ENCODE measurements at regions not wholly inside any gene's neighbourhood (a gene's known extent, or its start where the extent isn't known, plus 50 kb on each side); places are given as distances from the start of the nearest gene placed in this dataset.

- Histone ChIP-seq H3K79me2 (ENCODE audit: control insufficient read depth, insufficient read depth, low read length) (no peaks in the 10 kb centered on the region), H3K9ac (ENCODE audit: control insufficient read depth, insufficient read depth, low read length) (no peak overlapping the region), H3K4me3 (no peak overlapping the region), H3K27ac (ENCODE audit: control insufficient read depth, insufficient read depth) (no peak overlapping the region), H3K27me3 (replicated peaks in 1 of 2; ENCODE audit: control insufficient read depth in 2 of 2, insufficient read depth in 2 of 2, low read length in 1 of 2) (no peaks in the 10 kb centered on the region), H3K9me3 (replicated peaks; ENCODE audit: control insufficient read depth, insufficient read depth, low read length) (no peaks in the 10 kb centered on the region), H3K36me3 (ENCODE audit: control insufficient read depth in 2 of 2, insufficient read depth in 2 of 2, low read length in 1 of 2) (no peaks in the 10 kb centered on the region), H2AFZ (ENCODE audit: control insufficient read depth, low read depth, low read length) (no peak overlapping the region), H4K20me1 (ENCODE audit: control insufficient read depth, insufficient read depth) (no peaks in the 10 kb centered on the region), H3K4me1 (ENCODE audit: control insufficient read depth, insufficient read depth, low read length) (no peaks in the 10 kb centered on the region), H3K4me2 (ENCODE audit: control insufficient read depth, insufficient read depth) (no peak overlapping the region)
- DNase-seq (ENCODE audit: low read depth, low spot score) (no peak), ATAC-seq (no peak), FAIRE-seq (no peak)
- CTCF ChIA-PET: no interaction called here
- 52% methylated on average over 2 of the region's 2 CpGs for WGBS (ENCODE audit: insufficient coverage, insufficient replicate concordance, low lambda C conversion rate, missing lambda C conversion rate)
- RAD21 ChIA-PET (ENCODE audit: unreplicated experiment): no interaction called here
- BruUV-seq (replicated peaks): no TSS peak
- intact Hi-C loops (cut with micrococcal nuclease; ENCODE audit: unreplicated experiment) (no loop called here), in situ Hi-C loops (cut with MboI) (no loop called here)
- SMC1A ChIA-PET (ENCODE audit: uncharacterized antibody, unreplicated experiment): no interaction called here
- TF ChIP-seq, protein P1, sequence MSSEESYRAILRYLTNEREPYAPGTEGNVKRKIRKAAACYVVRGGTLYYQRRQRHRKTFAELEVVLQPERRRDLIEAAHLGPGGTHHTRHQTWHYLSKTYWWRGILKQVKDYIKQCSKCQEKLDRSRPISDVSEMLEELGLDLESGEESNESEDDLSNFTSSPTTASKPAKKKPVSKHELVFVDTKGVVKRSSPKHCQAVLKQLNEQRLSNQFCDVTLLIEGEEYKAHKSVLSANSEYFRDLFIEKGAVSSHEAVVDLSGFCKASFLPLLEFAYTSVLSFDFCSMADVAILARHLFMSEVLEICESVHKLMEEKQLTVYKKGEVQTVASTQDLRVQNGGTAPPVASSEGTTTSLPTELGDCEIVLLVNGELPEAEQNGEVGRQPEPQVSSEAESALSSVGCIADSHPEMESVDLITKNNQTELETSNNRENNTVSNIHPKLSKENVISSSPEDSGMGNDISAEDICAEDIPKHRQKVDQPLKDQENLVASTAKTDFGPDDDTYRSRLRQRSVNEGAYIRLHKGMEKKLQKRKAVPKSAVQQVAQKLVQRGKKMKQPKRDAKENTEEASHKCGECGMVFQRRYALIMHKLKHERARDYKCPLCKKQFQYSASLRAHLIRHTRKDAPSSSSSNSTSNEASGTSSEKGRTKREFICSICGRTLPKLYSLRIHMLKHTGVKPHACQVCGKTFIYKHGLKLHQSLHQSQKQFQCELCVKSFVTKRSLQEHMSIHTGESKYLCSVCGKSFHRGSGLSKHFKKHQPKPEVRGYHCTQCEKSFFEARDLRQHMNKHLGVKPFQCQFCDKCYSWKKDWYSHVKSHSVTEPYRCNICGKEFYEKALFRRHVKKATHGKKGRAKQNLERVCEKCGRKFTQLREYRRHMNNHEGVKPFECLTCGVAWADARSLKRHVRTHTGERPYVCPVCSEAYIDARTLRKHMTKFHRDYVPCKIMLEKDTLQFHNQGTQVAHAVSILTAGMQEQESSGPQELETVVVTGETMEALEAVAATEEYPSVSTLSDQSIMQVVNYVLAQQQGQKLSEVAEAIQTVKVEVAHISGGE (CRISPR knock-in tag; IDR thresholded peaks at IDR 0.05): no peak
- no peak for TF ChIP-seq LARP7 (IDR thresholded peaks at IDR 0.05)
- TF ChIP-seq NR2F1 (conservative IDR thresholded peaks at IDR 0.05): no peak
- no peak for TF ChIP-seq BMI1 (IDR thresholded peaks at IDR 0.05; ENCODE audit: borderline replicate concordance)
- TF ChIP-seq FOXM1 (IDR thresholded peaks at IDR 0.05; ENCODE audit: low read depth, low read length): no peak
- TF ChIP-seq ZBED1 (IDR thresholded peaks at IDR 0.05; ENCODE audit: borderline replicate concordance): no peak
- no peak for TF ChIP-seq ZBTB4 (CRISPR knock-in tag; IDR thresholded peaks at IDR 0.05)
- TF ChIP-seq HCFC1 (IDR thresholded peaks at IDR 0.05; ENCODE audit: low read length): no peak
- TF ChIP-seq SUZ12 (IDR thresholded peaks at IDR 0.05; ENCODE audit: unreplicated experiment): no peak
- no peak for TF ChIP-seq MEF2B (IDR thresholded peaks at IDR 0.05; ENCODE audit: partially characterized antibody, poor library complexity, severe bottlenecking)
- no peak for TF ChIP-seq ZNF207 (IDR thresholded peaks at IDR 0.05; ENCODE audit: borderline replicate concordance)
- POLR2A ChIA-PET: no interaction called here
Measured at GRCh38 chr5:111606194-111606593, 93.9 kb upstream of the STARD4 start.
